Liver (tissue), 8 donors: ENCODE measurements at regions not wholly inside any gene's neighbourhood (a gene's known extent, or its start where the extent isn't known, plus 50 kb on each side); places are given as distances from the start of the nearest gene placed in this dataset.

Experiments used
- DNase-seq: peaks from one replicate; pipeline ENCODE4 v3.0.0-alpha.2; 2017; ENCODE audit warnings: low spot score
- H3K27ac ChIP-seq, 2 donors: one replicate each; pipeline ENCODE4 v1.7.0; 2013; ENCODE audit warnings: inconsistent platforms in 2 of 2, low read length in 2 of 2, control low read depth in 1 of 2, low read depth in 1 of 2, mild to moderate bottlenecking in 1 of 2
- H3K27me3 ChIP-seq, 4 donors: one replicate each; pipeline versions ENCODE4 v1.6.1 to v1.7.0; 2013; ENCODE audit warnings: low read length in 3 of 4, inconsistent platforms in 1 of 4, mild to moderate bottlenecking in 1 of 4, moderate library complexity in 1 of 4; ENCODE audit not compliant: control insufficient read depth in 4 of 4, insufficient read depth in 4 of 4
- H3K36me3 ChIP-seq, 4 donors: one replicate each; pipeline versions ENCODE4 v1.6.1 to v1.7.0; 2013; ENCODE audit warnings: low read length in 3 of 4, mild to moderate bottlenecking in 3 of 4, low read depth in 1 of 4, moderate library complexity in 1 of 4; ENCODE audit not compliant: control insufficient read depth in 4 of 4, insufficient read depth in 3 of 4
- H3K4me1 ChIP-seq, 4 donors: one replicate each; pipeline versions ENCODE4 v1.6.1 to v1.7.0; 2013; ENCODE audit warnings: low read length in 3 of 4, mild to moderate bottlenecking in 3 of 4, moderate library complexity in 1 of 4; ENCODE audit not compliant: control insufficient read depth in 4 of 4, insufficient read depth in 4 of 4
- H3K4me3 ChIP-seq, 3 donors: one replicate each; pipeline versions ENCODE4 v1.6.1 to v1.7.0; 2013; ENCODE audit warnings: low read length in 3 of 3, control low read depth in 1 of 3, low read depth in 1 of 3, mild to moderate bottlenecking in 1 of 3
- H3K9ac ChIP-seq, 2 donors: one replicate each; pipeline ENCODE4 v1.7.0; 2013; ENCODE audit warnings: low read length in 2 of 2, mild to moderate bottlenecking in 2 of 2, moderate library complexity in 2 of 2, control low read depth in 1 of 2, low read depth in 1 of 2
- H3K9me3 ChIP-seq, 4 donors: one replicate each; pipeline versions ENCODE4 v1.6.1 to v1.7.0; 2013; ENCODE audit warnings: low read length in 3 of 4; ENCODE audit not compliant: control insufficient read depth in 4 of 4
- ATF3 ChIP-seq: IDR thresholded peaks from 2 replicates; pipeline ENCODE4 v1.6.1; 2016; ENCODE audit warnings: antibody characterized with exemption
- EGR1 ChIP-seq, 2 donors: IDR thresholded peaks; 2 replicates each; pipeline ENCODE4 v1.6.1; 2016 to 2018; ENCODE audit warnings: antibody characterized with exemption in 2 of 2, low read depth in 2 of 2
- FOXA1 ChIP-seq: IDR thresholded peaks from 2 replicates; pipeline ENCODE4 v1.6.1; 2016; ENCODE audit warnings: antibody characterized with exemption
- FOXA2 ChIP-seq: IDR thresholded peaks from 2 replicates; pipeline ENCODE4 v1.6.1; 2016; ENCODE audit warnings: antibody characterized with exemption
- GABPA ChIP-seq, 2 donors: IDR thresholded peaks in 1 of 2; conservative IDR thresholded peaks in 1 of 2; 2 replicates each; pipeline ENCODE4 v1.6.1; 2016; ENCODE audit warnings: antibody characterized with exemption in 2 of 2, mild to moderate bottlenecking in 1 of 2, moderate library complexity in 1 of 2
- HNF4A ChIP-seq, 2 donors: conservative IDR thresholded peaks; 2 replicates each; pipeline ENCODE4 v1.6.1; 2016; ENCODE audit warnings: antibody characterized with exemption in 2 of 2, mild to moderate bottlenecking in 2 of 2
- HNF4G ChIP-seq: IDR thresholded peaks from 2 replicates; pipeline ENCODE4 v1.6.1; 2016; ENCODE audit warnings: antibody characterized with exemption
- JUND ChIP-seq, 2 donors: IDR thresholded peaks; 2 replicates each; pipeline ENCODE4 v1.6.1; 2016; ENCODE audit warnings: antibody characterized with exemption in 2 of 2
- NR2F2 ChIP-seq: IDR thresholded peaks from 2 replicates; pipeline ENCODE4 v1.6.1; 2016; ENCODE audit warnings: antibody characterized with exemption
- REST ChIP-seq: IDR thresholded peaks from 2 replicates; pipeline ENCODE4 v1.6.1; 2016; ENCODE audit warnings: antibody characterized with exemption, mild to moderate bottlenecking
- RXRA ChIP-seq, 2 donors: IDR thresholded peaks; 2 replicates each; pipeline ENCODE4 v1.6.1; 2017 to 2018; ENCODE audit warnings: antibody characterized with exemption in 2 of 2, mild to moderate bottlenecking in 1 of 2
- SP1 ChIP-seq: IDR thresholded peaks from 2 replicates; pipeline ENCODE4 v1.6.1; 2018; ENCODE audit warnings: antibody characterized with exemption, mild to moderate bottlenecking
- TAF1 ChIP-seq: conservative IDR thresholded peaks from 2 replicates; pipeline ENCODE4 v1.6.1; 2016; ENCODE audit warnings: antibody characterized with exemption, mild to moderate bottlenecking
- WGBS: extraction: QIAGEN DNeasy Blood & Tissue Kit; methylation state at CpG from one replicate; pipeline ENCODE4 v1.1.7; 2013; 5-methylcytosine and 5-hydroxymethylcytosine counted together
- TF ChIP-seq, protein P1 (sequence below): fragments of 150-350 bp; IDR thresholded peaks from 2 replicates; pipeline ENCODE4 v1.5.1; 2017; ENCODE audit warnings: improper control_type of control experiment, low read depth, low read length; ENCODE audit not compliant: missing input control
- TF ChIP-seq, protein P2 (sequence below): IDR thresholded peaks from 2 replicates; pipeline ENCODE4 v1.6.1; 2016; ENCODE audit warnings: antibody characterized with exemption
- TF ChIP-seq, protein P3 (sequence below): IDR thresholded peaks from 2 replicates; pipeline ENCODE4 v1.6.1; 2016; ENCODE audit warnings: antibody characterized with exemption
- donor health status: healthy.
- donor health status: healthy.
- donor health status: healthy.
- donor health status: healthy.
- donor health status: healthy.

GRCh38 chr17:14641117-14641516 lies 340.2 kb downstream of the HS3ST3B1 start:
- H3K9me3 ChIP-seq = no peaks in the 10 kb centered on the region
- H3K4me3 ChIP-seq = no peak overlapping the region
- no peak for TF ChIP-seq JUND (IDR thresholded peaks at IDR 0.05)
- no peak for TF ChIP-seq FOXA1
- TF ChIP-seq HNF4G = no peak
- no peak for TF ChIP-seq HNF4A (conservative IDR thresholded peaks at IDR 0.05)
- TF ChIP-seq, protein P1, sequence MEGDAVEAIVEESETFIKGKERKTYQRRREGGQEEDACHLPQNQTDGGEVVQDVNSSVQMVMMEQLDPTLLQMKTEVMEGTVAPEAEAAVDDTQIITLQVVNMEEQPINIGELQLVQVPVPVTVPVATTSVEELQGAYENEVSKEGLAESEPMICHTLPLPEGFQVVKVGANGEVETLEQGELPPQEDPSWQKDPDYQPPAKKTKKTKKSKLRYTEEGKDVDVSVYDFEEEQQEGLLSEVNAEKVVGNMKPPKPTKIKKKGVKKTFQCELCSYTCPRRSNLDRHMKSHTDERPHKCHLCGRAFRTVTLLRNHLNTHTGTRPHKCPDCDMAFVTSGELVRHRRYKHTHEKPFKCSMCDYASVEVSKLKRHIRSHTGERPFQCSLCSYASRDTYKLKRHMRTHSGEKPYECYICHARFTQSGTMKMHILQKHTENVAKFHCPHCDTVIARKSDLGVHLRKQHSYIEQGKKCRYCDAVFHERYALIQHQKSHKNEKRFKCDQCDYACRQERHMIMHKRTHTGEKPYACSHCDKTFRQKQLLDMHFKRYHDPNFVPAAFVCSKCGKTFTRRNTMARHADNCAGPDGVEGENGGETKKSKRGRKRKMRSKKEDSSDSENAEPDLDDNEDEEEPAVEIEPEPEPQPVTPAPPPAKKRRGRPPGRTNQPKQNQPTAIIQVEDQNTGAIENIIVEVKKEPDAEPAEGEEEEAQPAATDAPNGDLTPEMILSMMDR = no peak
- no peak for TF ChIP-seq RXRA (IDR thresholded peaks at IDR 0.05)
- 73% methylated on average over 1 of the region's 1 CpG for WGBS
- DNase-seq = no peak
- no peak overlapping the region for H3K27ac ChIP-seq
- H3K27me3 ChIP-seq = peaks cover 0 to 2% (median 0%) of the 10 kb centered on the region in 4 donors
- H3K9ac ChIP-seq = no peak overlapping the region
- no peaks in the 10 kb centered on the region for H3K4me1 ChIP-seq
- H3K36me3 ChIP-seq = no peaks in the 10 kb centered on the region

DNA sequence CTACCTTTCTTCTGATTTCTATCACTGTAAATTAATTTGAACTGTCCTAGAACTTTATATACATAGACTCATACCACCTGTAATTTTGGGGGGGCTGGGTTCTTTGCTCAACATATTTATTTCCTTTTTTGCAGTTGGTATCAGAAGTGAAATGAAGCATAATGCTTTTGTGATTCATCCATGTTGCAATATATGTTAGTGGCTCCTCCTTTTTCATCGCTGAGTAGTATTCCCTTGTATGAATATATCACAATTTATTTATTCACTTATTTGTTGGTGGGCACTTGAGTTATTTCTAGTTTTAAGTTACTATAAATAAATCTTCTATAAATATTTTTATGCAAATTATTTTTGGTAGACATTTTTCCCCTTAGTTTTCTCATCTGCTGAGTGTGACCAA lies 336.4 kb downstream of the HS3ST3B1 start:
- no peaks in the 10 kb centered on the region for H3K4me1 ChIP-seq
- H3K9me3 ChIP-seq = no peaks in the 10 kb centered on the region
- no peak overlapping the region for H3K4me3 ChIP-seq
- no peak overlapping the region for H3K27ac ChIP-seq
- peaks cover 0 to 2% (median 0%) of the 10 kb centered on the region in 4 donors for H3K27me3 ChIP-seq
- H3K9ac ChIP-seq = no peak overlapping the region
- no peaks in the 10 kb centered on the region for H3K36me3 ChIP-seq
- TF ChIP-seq RXRA (IDR thresholded peaks at IDR 0.05) (no peak), ATF3 (no peak), JUND (IDR thresholded peaks at IDR 0.05) (no peak), HNF4G (no peak), TAF1 (no peak), EGR1 (IDR thresholded peaks at IDR 0.05; ENCODE audit: low read depth in 2 of 2) (no peak), FOXA2 (no peak), HNF4A (conservative IDR thresholded peaks at IDR 0.05) (no peak), NR2F2 (no peak)
- TF ChIP-seq, protein P2, sequence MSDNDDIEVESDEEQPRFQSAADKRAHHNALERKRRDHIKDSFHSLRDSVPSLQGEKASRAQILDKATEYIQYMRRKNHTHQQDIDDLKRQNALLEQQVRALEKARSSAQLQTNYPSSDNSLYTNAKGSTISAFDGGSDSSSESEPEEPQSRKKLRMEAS = no peak
- TF ChIP-seq, protein P1 = no peak
- no peak for DNase-seq
- 98% methylated on average over 1 of the region's 1 CpG for WGBS

GRCh38 chr17:14630621-14631020 lies 329.7 kb downstream of the HS3ST3B1 start:
- no peaks in the 10 kb centered on the region for H3K27me3 ChIP-seq
- H3K9ac ChIP-seq = no peak overlapping the region
- WGBS = 90% methylated on average over 4 of the region's 4 CpGs
- H3K4me3 ChIP-seq = no peak overlapping the region
- no peaks in the 10 kb centered on the region for H3K9me3 ChIP-seq
- no peaks in the 10 kb centered on the region for H3K4me1 ChIP-seq
- no peak for DNase-seq
- H3K36me3 ChIP-seq = no peaks in the 10 kb centered on the region
- H3K27ac ChIP-seq = no peak overlapping the region
- no peak for TF ChIP-seq JUND (IDR thresholded peaks at IDR 0.05)
- no peak for TF ChIP-seq SP1
- no peak for TF ChIP-seq RXRA (IDR thresholded peaks at IDR 0.05)
- TF ChIP-seq, protein P3, sequence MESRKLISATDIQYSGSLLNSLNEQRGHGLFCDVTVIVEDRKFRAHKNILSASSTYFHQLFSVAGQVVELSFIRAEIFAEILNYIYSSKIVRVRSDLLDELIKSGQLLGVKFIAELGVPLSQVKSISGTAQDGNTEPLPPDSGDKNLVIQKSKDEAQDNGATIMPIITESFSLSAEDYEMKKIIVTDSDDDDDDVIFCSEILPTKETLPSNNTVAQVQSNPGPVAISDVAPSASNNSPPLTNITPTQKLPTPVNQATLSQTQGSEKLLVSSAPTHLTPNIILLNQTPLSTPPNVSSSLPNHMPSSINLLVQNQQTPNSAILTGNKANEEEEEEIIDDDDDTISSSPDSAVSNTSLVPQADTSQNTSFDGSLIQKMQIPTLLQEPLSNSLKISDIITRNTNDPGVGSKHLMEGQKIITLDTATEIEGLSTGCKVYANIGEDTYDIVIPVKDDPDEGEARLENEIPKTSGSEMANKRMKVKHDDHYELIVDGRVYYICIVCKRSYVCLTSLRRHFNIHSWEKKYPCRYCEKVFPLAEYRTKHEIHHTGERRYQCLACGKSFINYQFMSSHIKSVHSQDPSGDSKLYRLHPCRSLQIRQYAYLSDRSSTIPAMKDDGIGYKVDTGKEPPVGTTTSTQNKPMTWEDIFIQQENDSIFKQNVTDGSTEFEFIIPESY = no peak
- no peak for TF ChIP-seq REST
- TF ChIP-seq, protein P2 = no peak
- no peak for TF ChIP-seq EGR1 (IDR thresholded peaks at IDR 0.05; ENCODE audit: low read depth in 2 of 2)
- TF ChIP-seq GABPA (IDR thresholded peaks at IDR 0.05 in 1 of 2, conservative IDR thresholded peaks at IDR 0.05 in 1 of 2) = no peak
- no peak for TF ChIP-seq TAF1
- TF ChIP-seq HNF4G = no peak
- TF ChIP-seq FOXA2 = no peak
- no peak for TF ChIP-seq ATF3
- TF ChIP-seq HNF4A (conservative IDR thresholded peaks at IDR 0.05) = no peak
